ENCODE measurements at regions not wholly inside any gene's neighbourhood (a gene's known extent, or its start where the extent isn't known, plus 50 kb on each side); places are given as distances from the start of the nearest gene placed in this dataset.

DNA sequence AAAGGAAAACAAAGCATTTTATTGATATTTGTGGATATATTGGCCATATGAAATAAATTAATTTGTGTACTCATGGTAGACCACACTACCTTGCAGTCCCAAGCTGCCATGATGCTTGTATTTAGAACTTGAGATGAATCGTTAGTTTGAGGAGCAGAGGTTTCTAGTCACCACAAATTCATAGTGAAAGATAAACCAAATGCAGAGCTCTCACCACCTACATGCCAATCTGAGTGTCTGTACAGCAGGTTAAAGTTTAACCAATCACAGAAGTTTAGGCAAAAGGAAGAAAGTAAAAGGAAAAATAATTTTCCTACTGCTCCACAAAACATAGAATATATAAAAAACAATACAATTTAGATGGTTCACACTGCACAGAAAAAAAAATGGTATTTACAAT, 163.6 kb upstream of the FTMT start:
- TF ChIP-seq ZFX (IDR thresholded peaks at IDR 0.05; ENCODE audit: borderline replicate concordance): no peak
- TF ChIP-seq, protein P1, sequence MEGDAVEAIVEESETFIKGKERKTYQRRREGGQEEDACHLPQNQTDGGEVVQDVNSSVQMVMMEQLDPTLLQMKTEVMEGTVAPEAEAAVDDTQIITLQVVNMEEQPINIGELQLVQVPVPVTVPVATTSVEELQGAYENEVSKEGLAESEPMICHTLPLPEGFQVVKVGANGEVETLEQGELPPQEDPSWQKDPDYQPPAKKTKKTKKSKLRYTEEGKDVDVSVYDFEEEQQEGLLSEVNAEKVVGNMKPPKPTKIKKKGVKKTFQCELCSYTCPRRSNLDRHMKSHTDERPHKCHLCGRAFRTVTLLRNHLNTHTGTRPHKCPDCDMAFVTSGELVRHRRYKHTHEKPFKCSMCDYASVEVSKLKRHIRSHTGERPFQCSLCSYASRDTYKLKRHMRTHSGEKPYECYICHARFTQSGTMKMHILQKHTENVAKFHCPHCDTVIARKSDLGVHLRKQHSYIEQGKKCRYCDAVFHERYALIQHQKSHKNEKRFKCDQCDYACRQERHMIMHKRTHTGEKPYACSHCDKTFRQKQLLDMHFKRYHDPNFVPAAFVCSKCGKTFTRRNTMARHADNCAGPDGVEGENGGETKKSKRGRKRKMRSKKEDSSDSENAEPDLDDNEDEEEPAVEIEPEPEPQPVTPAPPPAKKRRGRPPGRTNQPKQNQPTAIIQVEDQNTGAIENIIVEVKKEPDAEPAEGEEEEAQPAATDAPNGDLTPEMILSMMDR (IDR thresholded peaks at IDR 0.05): no peak
- no peak overlapping the region for H3K27ac ChIP-seq

DNA sequence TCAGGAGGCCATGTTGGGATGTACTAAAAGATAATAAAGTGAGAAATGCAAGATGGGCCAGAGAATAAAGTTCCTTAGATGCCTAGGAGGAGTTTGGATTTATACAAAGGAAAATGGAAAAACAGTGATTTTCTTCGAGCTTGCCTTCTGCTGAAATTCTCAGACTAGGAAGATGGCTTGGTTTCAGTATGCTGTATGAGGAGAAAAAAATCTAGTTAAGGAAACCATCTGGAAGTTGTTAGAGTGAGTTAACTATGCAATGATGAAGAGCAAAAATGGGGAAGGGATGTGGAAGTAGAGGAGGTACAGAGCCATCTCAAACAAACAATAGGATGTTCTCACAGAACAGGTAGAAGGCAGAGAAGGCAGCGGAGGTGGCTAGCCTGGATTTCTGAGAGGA, 162.9 kb upstream of the FTMT start:
- no peak overlapping the region for H3K27ac ChIP-seq
- TF ChIP-seq, protein P1 (IDR thresholded peaks at IDR 0.05): no peak
- TF ChIP-seq ZFX (IDR thresholded peaks at IDR 0.05; ENCODE audit: borderline replicate concordance): no peak

DNA sequence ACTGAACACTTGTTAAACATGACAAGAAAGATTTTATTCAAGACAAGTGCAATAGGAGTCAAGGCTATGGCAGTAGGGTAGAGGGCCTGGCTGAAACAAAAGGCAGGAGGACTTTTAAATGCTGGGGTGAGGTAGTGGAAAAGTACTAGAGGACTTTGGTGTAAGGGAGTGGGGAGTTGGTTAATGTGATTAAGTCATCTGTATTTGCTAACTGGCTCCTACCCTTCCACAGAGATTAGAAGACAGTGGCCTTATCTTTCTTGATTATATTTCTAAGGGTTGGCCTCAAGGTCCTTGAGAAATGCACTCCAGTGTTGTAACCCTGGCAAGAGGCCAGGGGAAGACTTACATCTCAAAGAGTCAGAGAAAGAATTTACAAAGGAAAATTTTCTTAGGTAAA, 160.2 kb upstream of the FTMT start:
- no peak overlapping the region for H3K27ac ChIP-seq
- TF ChIP-seq ZFX (IDR thresholded peaks at IDR 0.05; ENCODE audit: borderline replicate concordance): no peak
- TF ChIP-seq, protein P1 (IDR thresholded peaks at IDR 0.05): no peak

DNA sequence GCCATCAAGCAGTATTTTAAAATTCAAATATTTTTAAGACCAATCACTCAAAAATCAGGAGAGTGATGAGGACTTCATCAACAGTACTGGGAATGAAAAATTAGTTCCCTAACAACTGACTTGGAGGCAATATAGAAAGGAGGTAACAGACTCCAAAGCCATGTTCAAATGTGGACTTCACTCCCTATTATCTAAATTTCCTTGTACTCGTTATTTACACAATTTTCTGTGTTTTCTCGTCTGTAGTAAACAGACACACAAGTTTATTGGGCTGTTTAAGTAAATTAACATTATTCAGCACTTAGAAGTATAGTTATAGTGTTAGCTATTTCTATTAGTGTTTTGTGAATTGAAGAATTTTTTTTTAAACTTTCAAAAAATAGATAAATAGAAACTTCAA, 159.5 kb upstream of the FTMT start:
- no peak overlapping the region for H3K27ac ChIP-seq
- no peak for TF ChIP-seq ZFX (IDR thresholded peaks at IDR 0.05; ENCODE audit: borderline replicate concordance)
- TF ChIP-seq, protein P1 (IDR thresholded peaks at IDR 0.05): no peak

DNA sequence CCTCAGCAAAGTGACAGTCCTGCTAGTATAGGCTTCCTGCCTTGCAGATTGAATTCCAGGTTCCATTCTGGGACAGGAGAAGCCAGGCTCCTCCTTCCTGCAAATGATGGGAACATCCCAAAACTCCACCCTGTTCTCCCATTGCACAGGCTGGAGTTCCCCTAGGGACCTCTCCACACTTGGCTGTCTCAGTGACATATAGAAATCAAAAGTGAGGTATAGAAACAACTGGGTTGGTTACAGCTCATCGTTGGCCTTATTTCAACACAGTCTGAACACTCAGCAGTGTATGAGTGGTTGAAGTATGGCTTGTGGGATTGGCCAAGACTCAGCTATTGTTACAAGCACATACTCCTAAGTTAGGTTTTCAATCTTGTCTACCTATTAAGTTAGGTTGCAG, 157.8 kb upstream of the FTMT start:
- H3K27ac ChIP-seq: no peak overlapping the region
- TF ChIP-seq, protein P1 (IDR thresholded peaks at IDR 0.05): no peak
- no peak for TF ChIP-seq ZFX (IDR thresholded peaks at IDR 0.05; ENCODE audit: borderline replicate concordance)

DNA sequence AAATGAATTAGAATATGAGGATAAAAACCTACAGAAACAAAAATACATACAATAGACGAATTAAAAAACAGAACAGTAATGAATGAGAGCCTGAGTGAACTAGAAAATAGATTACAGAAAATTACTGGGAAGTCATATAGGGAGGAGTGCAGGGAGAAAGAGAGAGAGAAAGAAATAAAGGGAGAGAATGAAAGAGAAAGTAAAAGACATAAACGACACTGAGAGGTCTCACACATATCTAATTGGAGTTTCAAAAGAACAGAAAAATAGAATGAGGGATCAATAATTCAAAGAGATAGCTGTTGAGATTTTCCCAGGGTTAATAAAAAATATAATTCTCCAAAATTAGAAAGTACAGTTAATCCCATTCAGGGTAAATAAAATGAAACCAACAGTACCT, 156.4 kb upstream of the FTMT start:
- no peak overlapping the region for H3K27ac ChIP-seq
- TF ChIP-seq ZFX (IDR thresholded peaks at IDR 0.05; ENCODE audit: borderline replicate concordance): no peak
- TF ChIP-seq, protein P1 (IDR thresholded peaks at IDR 0.05): no peak

DNA sequence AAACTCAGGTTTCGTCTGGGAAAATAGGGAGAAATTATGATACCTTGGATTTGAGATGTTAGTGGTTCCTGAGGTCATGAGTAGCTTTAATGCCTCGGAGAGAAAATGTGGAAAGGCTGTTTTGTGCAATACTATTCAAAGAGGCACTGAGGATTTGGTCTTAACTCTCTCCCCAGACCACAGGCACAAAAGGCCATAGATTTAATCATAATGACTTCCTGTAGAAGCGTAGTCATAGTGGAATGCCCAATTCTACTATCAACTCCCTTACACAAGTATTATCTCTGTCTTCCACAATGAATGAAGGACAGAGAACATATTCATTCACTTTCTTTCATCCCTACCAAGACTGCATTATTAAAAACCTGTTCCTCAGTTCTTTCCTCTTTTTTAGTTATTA, 153.0 kb upstream of the FTMT start:
- TF ChIP-seq, protein P1 (IDR thresholded peaks at IDR 0.05): no peak
- no peak for TF ChIP-seq ZFX (IDR thresholded peaks at IDR 0.05; ENCODE audit: borderline replicate concordance)
- H3K27ac ChIP-seq: no peak overlapping the region

All from 22Rv1 (cell line).